NCI-H128 (cell line): ENCODE measurements at regions not wholly inside any gene's neighbourhood (a gene's known extent, or its start where the extent isn't known, plus 50 kb on each side); places are given as distances from the start of the nearest gene placed in this dataset.
"Not testable (repeated sequence)": the region's sequence is repeated elsewhere in the genome, so short reads cannot be mapped to it uniquely, and the experiment has no call there.

Experiments
- DNase-seq: peaks from one replicate; lab custom pipeline; 2025; ENCODE audit not compliant: unreplicated experiment; lab: John Stamatoyannopoulos, UW

DNA sequence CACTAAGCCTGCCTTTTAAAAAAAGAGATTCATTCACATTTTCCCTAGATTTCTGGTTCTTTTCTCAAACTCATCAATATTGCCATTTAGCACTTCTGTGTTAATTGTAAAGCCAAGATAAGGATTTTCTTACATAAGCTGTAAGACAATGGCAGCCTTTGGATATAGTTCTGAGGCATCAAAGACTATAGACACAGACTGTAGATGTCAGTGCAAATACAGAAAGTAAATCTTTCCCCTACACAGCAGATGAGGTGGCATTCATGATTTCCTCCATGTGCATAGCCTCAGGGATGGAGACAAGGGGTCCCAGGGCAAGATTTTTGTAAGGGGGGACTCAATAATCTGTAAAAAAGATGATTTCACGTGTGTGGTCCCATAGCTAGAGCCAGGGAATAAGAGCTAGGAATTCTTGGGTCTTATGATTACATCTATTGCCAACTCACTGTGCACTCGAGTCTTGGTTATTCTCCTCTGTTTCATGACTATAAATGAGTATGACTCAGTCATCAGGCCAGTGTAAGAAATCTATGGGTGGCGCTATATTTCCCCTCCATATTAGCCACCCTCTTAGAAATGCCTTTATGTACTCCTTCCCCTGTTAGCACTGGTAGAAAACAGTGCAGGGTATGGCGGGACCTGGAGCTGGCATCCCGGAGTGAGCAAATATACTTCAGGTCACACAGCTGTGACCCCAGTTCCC is 207.5 kb downstream of the EXOC5 start:
- no peak for DNase-seq

DNA sequence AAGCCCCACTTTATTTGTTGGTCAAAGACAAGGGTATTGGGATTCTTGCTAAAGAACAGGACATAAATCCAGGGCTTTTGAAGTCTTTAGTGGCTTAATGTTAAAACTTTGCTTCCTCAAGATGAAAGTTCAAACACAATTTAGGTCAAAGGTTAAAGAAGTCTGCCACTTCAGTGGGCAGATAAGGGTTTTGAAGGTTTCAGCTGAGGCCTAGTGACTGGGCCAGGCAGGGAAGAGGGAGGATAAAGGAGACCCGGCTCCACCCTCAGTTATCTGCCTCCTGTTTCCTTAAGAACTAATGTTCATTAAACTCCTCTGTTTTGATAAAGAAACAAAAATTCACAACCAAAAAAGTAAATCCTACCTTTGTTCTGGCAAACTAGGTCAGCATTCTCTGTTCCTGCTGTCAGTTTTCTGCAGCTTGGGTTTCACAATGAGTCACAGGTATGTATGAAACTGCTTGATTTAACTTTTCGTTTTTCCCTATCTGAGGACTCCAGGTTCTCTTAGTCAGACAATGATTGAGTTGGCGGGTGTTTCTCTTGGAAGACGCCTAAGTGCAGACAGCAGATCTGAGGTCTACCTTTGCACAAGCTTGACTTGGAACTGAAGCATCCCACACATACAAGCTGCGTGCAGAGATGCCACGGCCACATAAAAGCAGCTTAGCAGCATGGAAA is 208.3 kb downstream of the EXOC5 start:
- DNase-seq: no peak

GRCh38 chr14:57058319-57058718 is 210.4 kb downstream of the EXOC5 start:
- no peak for DNase-seq

DNA sequence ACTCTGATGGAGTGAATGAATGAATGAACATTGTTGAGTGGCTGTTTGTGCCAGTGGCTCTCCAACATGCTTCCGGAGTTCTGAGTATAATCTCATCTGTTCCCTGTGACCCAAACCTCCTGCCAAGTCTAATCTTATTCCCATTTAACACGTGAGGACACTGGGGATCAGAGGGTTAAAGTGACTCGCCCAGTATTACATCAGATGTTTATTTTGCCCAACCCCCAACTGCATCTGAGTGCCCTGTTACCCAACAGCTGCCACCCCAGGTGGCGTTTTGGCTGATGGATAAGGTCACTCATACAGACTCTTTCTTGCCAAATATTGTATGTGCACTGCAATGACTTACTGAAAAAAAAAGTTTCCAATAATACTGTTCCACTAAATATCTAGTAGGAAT is 210.9 kb downstream of the EXOC5 start:
- DNase-seq: no peak

- not testable (repeated sequence) for DNase-seq
These were observed 212.2 kb downstream of the EXOC5 start for GRCh38 chr14:57056522-57056921.

GRCh38 chr14:57052705-57053302 is 215.9 kb downstream of the EXOC5 start:
- no peak for DNase-seq

DNA sequence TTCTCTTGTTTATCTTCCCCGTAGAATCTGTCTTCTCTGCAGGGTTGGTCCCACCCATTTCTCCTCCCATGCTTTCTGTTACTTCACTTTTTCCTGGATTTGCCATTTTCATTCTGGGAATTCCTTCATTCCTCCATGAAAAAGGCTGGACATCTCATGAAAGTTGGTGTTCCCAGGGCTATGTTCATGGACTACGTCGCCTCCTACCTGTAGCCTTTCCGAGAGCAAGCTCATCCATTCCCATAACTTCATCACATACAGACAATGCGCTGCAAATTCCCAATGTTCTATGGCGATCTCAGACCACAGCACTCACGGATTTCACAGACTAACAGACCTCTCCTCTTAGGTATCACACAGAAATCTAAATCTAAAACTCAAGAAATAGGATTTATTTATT is 217.1 kb downstream of the EXOC5 start:
- no peak for DNase-seq

- DNase-seq: no peak
These were observed 218.9 kb downstream of the EXOC5 start for GRCh38 chr14:57049848-57050247.

DNA sequence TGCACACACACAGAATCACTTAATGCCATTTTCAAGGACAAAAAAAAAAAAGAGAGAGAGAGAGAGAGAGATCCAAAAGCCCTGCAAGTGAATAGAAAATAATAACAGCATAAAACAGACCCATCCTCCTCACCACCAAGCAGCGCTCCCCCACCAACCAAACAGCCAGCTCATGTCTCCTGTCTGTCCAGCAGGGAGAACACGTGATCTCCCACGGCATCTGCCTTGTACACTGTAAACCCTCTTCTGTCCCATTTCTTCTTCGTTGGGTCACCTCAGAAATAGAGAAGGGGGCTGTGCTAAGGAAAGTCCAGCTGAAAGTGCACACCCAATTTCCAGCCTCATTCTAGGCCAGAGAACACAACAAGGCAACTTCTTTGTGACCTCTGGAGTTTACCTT is 222.5 kb downstream of the EXOC5 start:
- no peak for DNase-seq

DNA sequence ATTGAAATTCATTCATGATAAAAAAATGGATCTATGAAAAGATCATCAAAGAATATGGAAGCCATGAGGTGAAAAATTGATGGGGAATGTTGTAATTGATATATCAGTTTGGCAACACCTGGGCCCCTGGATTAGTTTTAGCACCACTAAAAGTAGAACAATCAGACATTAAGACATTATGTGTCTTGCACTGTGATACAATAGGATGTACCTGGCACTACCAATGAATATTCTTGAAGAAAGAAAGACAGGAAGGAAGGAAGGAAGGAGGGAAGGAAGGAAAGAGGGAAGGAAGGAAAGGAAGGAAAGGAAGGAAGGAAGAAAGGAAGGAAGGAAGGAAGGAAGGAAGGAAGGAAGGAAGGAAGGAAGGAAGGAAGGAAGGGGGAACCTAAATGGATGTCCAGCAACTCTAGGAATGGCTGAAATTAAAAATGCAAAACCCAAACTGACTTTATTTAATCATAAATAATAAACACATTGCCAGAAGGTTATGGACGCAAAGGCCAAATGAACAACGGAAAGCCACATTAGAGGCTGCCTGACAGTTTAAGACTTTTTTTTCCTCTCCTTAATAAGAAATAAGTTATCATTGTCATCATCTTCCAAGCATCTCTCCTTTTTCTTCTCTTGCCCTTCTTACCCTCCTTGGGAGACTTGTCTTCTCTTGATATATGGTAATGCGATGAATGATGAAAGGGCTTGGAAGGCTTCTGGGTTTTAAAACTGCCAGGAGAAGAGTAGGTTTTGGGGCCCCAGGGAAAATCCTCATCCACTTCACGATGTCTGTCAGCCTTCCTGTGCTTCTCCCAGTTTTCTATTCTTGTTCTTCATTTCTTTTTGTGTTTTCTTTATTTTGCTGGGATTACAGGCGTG is 224.4 kb downstream of the EXOC5 start:
- not testable (repeated sequence) for DNase-seq

- no peak for DNase-seq
These were observed 228.4 kb upstream of the OTX2 start for GRCh38 chr14:57038689-57039088.

DNA sequence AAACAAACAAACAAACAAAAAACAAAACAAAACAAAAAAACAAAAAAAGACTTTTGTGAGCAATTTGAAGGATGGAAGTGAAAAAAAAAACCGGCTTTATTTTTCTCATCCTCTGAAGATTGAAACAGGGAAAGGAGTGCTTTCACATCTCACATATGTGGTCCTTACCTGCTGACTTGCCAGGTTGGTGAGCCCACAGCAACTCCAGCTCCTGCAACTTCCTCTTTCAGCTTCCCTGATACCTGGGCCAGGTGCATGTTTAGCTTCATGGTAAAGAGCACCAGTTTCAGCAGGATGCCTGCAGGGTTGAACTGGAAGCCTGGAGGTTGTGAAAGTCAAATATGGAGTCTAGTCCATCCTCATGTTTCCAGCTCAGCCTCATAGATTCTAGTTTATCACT is 221.2 kb upstream of the OTX2 start:
- no peak for DNase-seq

- DNase-seq: no peak
These were observed 219.5 kb upstream of the OTX2 start for GRCh38 chr14:57029620-57030253.

DNA sequence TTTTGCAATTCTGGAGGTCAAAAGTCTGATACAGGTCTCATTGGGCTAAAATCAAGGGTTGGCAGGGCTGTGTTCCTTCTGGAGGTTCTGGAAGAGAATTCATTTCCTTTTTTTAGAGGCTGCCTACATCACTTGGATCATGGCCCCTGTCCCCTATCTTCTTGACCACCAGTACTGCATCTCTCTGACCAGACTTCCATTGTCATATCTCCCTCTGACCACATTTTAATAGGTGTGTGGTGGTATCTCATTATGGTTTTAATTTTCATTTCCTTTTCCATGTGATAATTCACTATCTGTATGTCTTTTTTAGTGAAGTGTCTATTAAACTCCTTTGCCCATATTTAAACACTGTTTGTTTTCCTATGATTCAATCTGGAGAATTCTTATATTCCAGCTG is 215.2 kb upstream of the OTX2 start:
- DNase-seq: no peak

- no peak for DNase-seq
These were observed 212.3 kb upstream of the OTX2 start for GRCh38 chr14:57022608-57023007.

- no peak for DNase-seq
These were observed 207.8 kb upstream of the OTX2 start for GRCh38 chr14:57018065-57018464.

GRCh38 chr14:57013987-57014386 is 203.7 kb upstream of the OTX2 start:
- no peak for DNase-seq

GRCh38 chr14:57009585-57010515 is 199.6 kb upstream of the OTX2 start:
- no peak for DNase-seq

- DNase-seq: no peak
These were observed 198.3 kb upstream of the OTX2 start for GRCh38 chr14:57008534-57008933.

DNA sequence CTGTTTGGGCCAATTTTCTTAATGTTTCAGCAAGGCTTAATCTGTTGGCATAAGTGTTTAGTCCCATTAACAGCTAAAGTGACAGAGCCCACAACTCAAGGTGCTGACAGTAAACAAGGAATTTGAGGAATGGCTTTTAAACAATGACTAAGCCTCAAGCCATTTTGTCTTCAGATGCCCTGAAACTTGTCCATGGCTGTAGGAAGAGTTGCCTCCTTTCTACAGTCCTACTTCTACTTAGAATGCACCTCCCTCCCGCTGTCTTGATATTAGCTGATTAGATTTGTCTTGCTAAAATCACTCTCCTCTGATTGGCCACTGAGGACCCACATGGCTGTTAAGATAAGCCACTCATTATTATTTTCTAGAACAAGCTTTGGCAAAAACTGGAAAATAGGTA is 188.4 kb upstream of the OTX2 start:
- no peak for DNase-seq
